H1 (cell line): ENCODE measurements at regions not wholly inside any gene's neighbourhood (a gene's known extent, or its start where the extent isn't known, plus 50 kb on each side); places are given as distances from the start of the nearest gene placed in this dataset.

Source experiments
- CTCF ChIA-PET: fragments of 300-600 bp; sonication (Branson Sonifier 250); formaldehyde crosslinking; loops from one replicate; lab custom pipeline; 2021; ENCODE audit not compliant: partially characterized antibody; lab: Charles Lee
- POLR2A ChIA-PET: fragments of 300-600 bp; sonication (Branson Sonifier 250); formaldehyde crosslinking; loops from one replicate; lab custom pipeline; 2021; ENCODE audit warnings: inconsistent platforms; ENCODE audit not compliant: partially characterized antibody; lab: Charles Lee
- DNase-seq, 2 experiments: peaks; one replicate each; pipeline versions ENCODE4 v3.0.0 to v3.0.0-alpha.2; 2010 to 2022; ENCODE audit warnings: low spot score in 2 of 2, low read depth in 1 of 2, mixed read lengths in 1 of 2
- FAIRE-seq: peaks from 2 replicates; lab custom pipeline; 2011; peaks lifted over from hg19 to GRCh38; lab: Jason Lieb, UNC
- H2AFZ ChIP-seq: 2 replicates; pipeline ENCODE4 v1.8.1; 2012; ENCODE audit warnings: low read length, inconsistent platforms
- H2AK5ac ChIP-seq: 2 replicates; pipeline ENCODE4 v1.6.1; 2013; ENCODE audit warnings: low read depth, low read length
- H2BK120ac ChIP-seq: replicated peaks from 2 replicates; pipeline ENCODE3; 2013; ENCODE audit warnings: low read depth, low read length, inconsistent platforms
- H2BK12ac ChIP-seq: 2 replicates; pipeline ENCODE4 v1.6.1; 2013; ENCODE audit warnings: low read depth, low read length
- H2BK15ac ChIP-seq: 2 replicates; pipeline ENCODE4 v1.6.1; 2013; ENCODE audit warnings: low read length
- H2BK20ac ChIP-seq: 2 replicates; pipeline ENCODE4 v1.6.1; 2013; ENCODE audit warnings: low read length
- H2BK5ac ChIP-seq: 2 replicates; pipeline ENCODE4 v1.6.1; 2013; ENCODE audit warnings: low read depth, low read length
- H3K14ac ChIP-seq: 2 replicates; pipeline ENCODE4 v1.6.1; 2013; ENCODE audit warnings: inconsistent platforms; ENCODE audit not compliant: insufficient read length
- H3K18ac ChIP-seq: 2 replicates; pipeline ENCODE4 v1.6.1; 2013; ENCODE audit warnings: low read length; ENCODE audit errors: extremely low read depth
- H3K23ac ChIP-seq: 2 replicates; pipeline ENCODE4 v1.6.1; 2013; ENCODE audit warnings: inconsistent platforms; ENCODE audit not compliant: insufficient read length
- H3K23me2 ChIP-seq: 2 replicates; pipeline ENCODE4 v1.6.1; 2013; ENCODE audit warnings: low read depth, low read length
- H3K27ac ChIP-seq: 2 replicates; pipeline ENCODE4 v1.6.1; 2011; ENCODE audit warnings: low read depth, low read length, inconsistent platforms
- H3K27me3 ChIP-seq, 4 experiments: replicated peaks in 1 of 4; 1 replicate in 1 of 4; 2 replicates in 3 of 4; pipeline versions ENCODE4 v1.6.1 to v1.8.1; 2011 to 2013; ENCODE audit warnings: low read length in 3 of 4, mild to moderate bottlenecking in 3 of 4, inconsistent platforms in 2 of 4, mixed read lengths in 2 of 4, moderate library complexity in 1 of 4; ENCODE audit not compliant: control insufficient read depth in 3 of 4, insufficient read depth in 3 of 4; ENCODE audit errors: extremely low read depth in 1 of 4
- H3K36me3 ChIP-seq, 4 experiments: 2 replicates each; pipeline versions ENCODE4 v1.6.1 to v1.8.1; 2011 to 2013; ENCODE audit warnings: mild to moderate bottlenecking in 4 of 4, low read length in 3 of 4, moderate library complexity in 2 of 4, control low read depth in 1 of 4, inconsistent platforms in 1 of 4; ENCODE audit not compliant: insufficient read depth in 4 of 4, control insufficient read depth in 2 of 4
- H3K4ac ChIP-seq: replicated peaks from 2 replicates; pipeline ENCODE3; 2013; ENCODE audit warnings: low read length, low read depth, mixed read lengths, inconsistent platforms; ENCODE audit not compliant: insufficient read length
- H3K4me1 ChIP-seq, 4 experiments: replicated peaks in 1 of 4; 1 replicate in 1 of 4; 2 replicates in 3 of 4; pipeline versions ENCODE4 v1.6.1 to v1.8.1; 2011 to 2013; ENCODE audit warnings: low read length in 3 of 4, inconsistent platforms in 2 of 4, mixed read lengths in 1 of 4; ENCODE audit not compliant: insufficient read depth in 4 of 4, control insufficient read depth in 3 of 4
- H3K4me2 ChIP-seq, 2 experiments: 2 replicates each; pipeline versions ENCODE4 v1.6.1 to v1.8.1; 2011 to 2013; ENCODE audit warnings: low read depth in 2 of 2, low read length in 2 of 2, control low read depth in 1 of 2, inconsistent platforms in 1 of 2, mild to moderate bottlenecking in 1 of 2; ENCODE audit not compliant: insufficient read depth in 1 of 2
- H3K4me3 ChIP-seq, 4 experiments: fragments of 200-600, 300-600 bp in 1 of 4; sonication (generic), shearing (Covaris generic), sonication (Bioruptor Twin) in 1 of 4; 2 replicates each; pipeline versions ENCODE4 v1.5.1 to v1.8.1; 2011 to 2016; ENCODE audit warnings: low read length in 4 of 4, low read depth in 3 of 4, control low read depth in 2 of 4, inconsistent platforms in 2 of 4, mild to moderate bottlenecking in 2 of 4, mixed read lengths in 1 of 4, moderate library complexity in 1 of 4; ENCODE audit not compliant: insufficient read depth in 2 of 4; ENCODE audit errors: extremely low read depth in 1 of 4
- H3K56ac ChIP-seq: replicated peaks from 2 replicates; pipeline ENCODE3; 2013; ENCODE audit warnings: low read depth, mild to moderate bottlenecking, mixed read lengths, low read length, inconsistent platforms; ENCODE audit not compliant: insufficient read length
- H3K79me1 ChIP-seq: 2 replicates; pipeline ENCODE4 v1.6.1; 2013; ENCODE audit warnings: low read depth, low read length, control low read depth
- H3K79me2 ChIP-seq, 2 experiments: 2 replicates each; pipeline versions ENCODE4 v1.6.1 to v1.8.1; 2012 to 2013; ENCODE audit warnings: low read length in 2 of 2, mild to moderate bottlenecking in 2 of 2, inconsistent platforms in 1 of 2; ENCODE audit not compliant: insufficient read depth in 2 of 2, control insufficient read depth in 1 of 2
- H3K9ac ChIP-seq, 4 experiments: replicated peaks in 1 of 4; 1 replicate in 1 of 4; 2 replicates in 3 of 4; pipeline versions ENCODE4 v1.6.1 to v1.8.1; 2011 to 2013; ENCODE audit warnings: low read depth in 3 of 4, low read length in 3 of 4, control low read depth in 2 of 4, mild to moderate bottlenecking in 2 of 4, moderate library complexity in 2 of 4, inconsistent platforms in 1 of 4; ENCODE audit errors: extremely low read depth in 1 of 4
- H3K9me3 ChIP-seq, 2 experiments: 2 replicates each; pipeline versions ENCODE4 v1.6.1 to v1.8.1; 2012 to 2013; ENCODE audit warnings: mild to moderate bottlenecking in 2 of 2, moderate library complexity in 2 of 2, control low read depth in 1 of 2, inconsistent platforms in 1 of 2, low read depth in 1 of 2, low read length in 1 of 2, mixed read lengths in 1 of 2; ENCODE audit not compliant: insufficient read depth in 2 of 2
- H4K20me1 ChIP-seq, 2 experiments: replicated peaks in 1 of 2; 2 replicates each; pipeline versions ENCODE3 to v1.8.1; 2011 to 2013; ENCODE audit warnings: inconsistent platforms in 2 of 2, low read length in 2 of 2, mild to moderate bottlenecking in 1 of 2; ENCODE audit not compliant: insufficient read depth in 2 of 2, control insufficient read depth in 1 of 2
- H4K5ac ChIP-seq: 2 replicates; pipeline ENCODE4 v1.6.1; 2013; ENCODE audit warnings: low read length, low read depth, mixed read lengths, inconsistent platforms; ENCODE audit not compliant: insufficient read length
- H4K8ac ChIP-seq: 2 replicates; pipeline ENCODE4 v1.8.0; 2013; ENCODE audit warnings: mild to moderate bottlenecking, moderate library complexity, low read length, inconsistent platforms; ENCODE audit not compliant: insufficient read depth; ENCODE audit errors: extremely low read depth
- H4K91ac ChIP-seq: replicated peaks from 2 replicates; pipeline ENCODE3; 2013; ENCODE audit warnings: low read length, mixed read lengths, inconsistent platforms; ENCODE audit not compliant: insufficient read length
- CBX5 ChIP-seq: fragments of 300-800, 300-1000 bp; sonication (generic); IDR thresholded peaks from 2 replicates; pipeline ENCODE4 v1.7.1; 2016; ENCODE audit warnings: antibody characterized with exemption, low read length, low read depth
- EGR1 ChIP-seq: IDR thresholded peaks from 2 replicates; pipeline ENCODE4 v1.6.1; 2011; ENCODE audit warnings: low read depth, low read length, borderline replicate concordance
- EZH2 ChIP-seq: fragments of 200-600 bp; sonication (generic); IDR thresholded peaks from 2 replicates; pipeline ENCODE4 v1.7.1; 2012; ENCODE audit warnings: low read depth, mild to moderate bottlenecking, moderate library complexity, low read length, inconsistent platforms; ENCODE audit not compliant: severe bottlenecking
- GTF2F1 ChIP-seq: IDR thresholded peaks from 2 replicates; pipeline ENCODE4 v1.6.1; 2012; ENCODE audit warnings: low read depth, low read length, improper control_type of control experiment, borderline replicate concordance
- HDAC2 ChIP-seq, 2 experiments: fragments of 300-600 bp in 1 of 2; sonication (generic) in 1 of 2; IDR thresholded peaks; 2 replicates each; pipeline ENCODE4 v1.6.1; 2011 to 2012; ENCODE audit warnings: low read depth in 2 of 2, low read length in 2 of 2, mild to moderate bottlenecking in 2 of 2, moderate library complexity in 2 of 2, borderline replicate concordance in 1 of 2, inconsistent platforms in 1 of 2
- POU5F1 ChIP-seq: IDR thresholded peaks from 2 replicates; pipeline ENCODE4 v1.6.1; 2011; ENCODE audit warnings: low read depth, mild to moderate bottlenecking, low read length, moderate library complexity
- RBBP5 ChIP-seq: IDR thresholded peaks from 2 replicates; pipeline ENCODE4 v1.7.1; 2012; ENCODE audit warnings: low read depth, mild to moderate bottlenecking, inconsistent platforms, low read length, moderate library complexity, borderline replicate concordance
- SAP30 ChIP-seq: fragments of 300-600 bp; sonication (generic); IDR thresholded peaks from 2 replicates; pipeline ENCODE4 v1.7.1; 2012; ENCODE audit warnings: low read length, moderate library complexity, mild to moderate bottlenecking, inconsistent platforms; ENCODE audit not compliant: insufficient read depth, insufficient replicate concordance
- SIN3A ChIP-seq, 2 experiments: IDR thresholded peaks in 1 of 2; conservative IDR thresholded peaks in 1 of 2; 2 replicates each; pipeline ENCODE4 v1.6.1; 2011 to 2012; ENCODE audit warnings: low read length in 2 of 2, improper control_type of control experiment in 1 of 2, low read depth in 1 of 2, mild to moderate bottlenecking in 1 of 2
- SIX5 ChIP-seq: IDR thresholded peaks from 2 replicates; pipeline ENCODE4 v1.6.1; 2011; ENCODE audit warnings: mild to moderate bottlenecking, low read depth, low read length
- SP2 ChIP-seq: IDR thresholded peaks from 2 replicates; pipeline ENCODE4 v1.6.1; 2012; ENCODE audit warnings: mild to moderate bottlenecking, low read length, inconsistent platforms
- WGBS, 2 experiments: shearing (Covaris generic) in 1 of 2; methylation state at CpG; one replicate each; pipeline versions ENCODE4 v1.1.6 to v1.1.7; 2013 to 2015; ENCODE audit warnings: low lambda C conversion rate in 2 of 2, mixed read lengths in 2 of 2, inconsistent platforms in 1 of 2, low coverage in 1 of 2, missing lambda C conversion rate in 1 of 2; ENCODE audit not compliant: insufficient replicate concordance in 2 of 2, insufficient coverage in 1 of 2, insufficient read length in 1 of 2; ENCODE audit errors: extremely low coverage in 1 of 2, missing lambda C conversion rate in 1 of 2; 5-methylcytosine and 5-hydroxymethylcytosine counted together

DNA sequence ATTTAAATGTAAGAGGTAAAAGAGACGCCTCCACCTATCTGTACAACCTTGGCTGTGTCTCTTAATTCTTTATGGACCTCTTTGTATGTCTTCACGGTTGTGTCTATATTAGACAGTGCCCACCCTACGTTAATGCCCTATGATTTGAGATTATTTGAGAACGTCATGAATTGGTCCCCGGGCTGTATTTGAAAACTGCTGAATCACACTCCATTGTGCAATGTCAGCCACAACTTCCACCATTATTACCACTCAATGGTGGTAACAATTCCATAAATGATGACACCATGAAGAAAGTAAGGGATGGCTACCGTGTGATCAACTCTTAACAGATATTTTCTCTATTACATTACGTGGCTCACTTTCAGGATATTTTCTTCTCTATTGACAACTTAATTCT lies 182.4 kb upstream of the RBFOX1 start:
- H3K4ac ChIP-seq = no peak overlapping the region
- peaks cover 8 to 10% of the 10 kb centered on the region in 2 experiments; a peak in 3 of 4 replicates for H3K9me3 ChIP-seq
- no peaks in the 10 kb centered on the region for H3K79me2 ChIP-seq
- H4K20me1 ChIP-seq = no peaks in the 10 kb centered on the region
- no peak overlapping the region for H3K23ac ChIP-seq
- H3K18ac ChIP-seq = no peak overlapping the region
- no peak overlapping the region for H2BK5ac ChIP-seq
- no peaks in the 10 kb centered on the region for H3K36me3 ChIP-seq
- no peak overlapping the region for H4K5ac ChIP-seq
- no peak overlapping the region for H2BK12ac ChIP-seq
- no peak overlapping the region for H2BK15ac ChIP-seq
- H2AFZ ChIP-seq = no peak overlapping the region
- no peaks in the 10 kb centered on the region for H3K27me3 ChIP-seq
- TF ChIP-seq EGR1 = no peak
- TF ChIP-seq EZH2 = no peak
- TF ChIP-seq SIX5 = no peak
- no peak for TF ChIP-seq SAP30
- no peak for TF ChIP-seq POU5F1
- TF ChIP-seq HDAC2 (IDR thresholded peaks at IDR 0.05; ENCODE audit: borderline replicate concordance in 1 of 2, low read depth in 2 of 2, low read length in 2 of 2) = no peak
- TF ChIP-seq SP2 = no peak
- TF ChIP-seq GTF2F1 = no peak
- TF ChIP-seq SIN3A (conservative IDR thresholded peaks at IDR 0.05 in 1 of 2, IDR thresholded peaks at IDR 0.05 in 1 of 2; ENCODE audit: low read depth in 1 of 2, low read length in 2 of 2) = no peak
- no peak for TF ChIP-seq RBBP5
- no peak for TF ChIP-seq CBX5
- no peak overlapping the region for H3K4me3 ChIP-seq
- H3K23me2 ChIP-seq = no peaks in the 10 kb centered on the region
- no peak overlapping the region for H3K56ac ChIP-seq
- no peak overlapping the region for H2AK5ac ChIP-seq
- H2BK20ac ChIP-seq = no peak overlapping the region
- WGBS, 2 experiments = 83% methylated on average over 7 of the region's 7 CpGs; no CpG with 5 or more reads in 1 of the 2 experiments
- H2BK120ac ChIP-seq = no peak overlapping the region
- POLR2A ChIA-PET = no interaction called here
- CTCF ChIA-PET = no interaction called here
- H3K4me2 ChIP-seq = no peak overlapping the region
- no peak overlapping the region for H3K14ac ChIP-seq
- no peak overlapping the region for H4K8ac ChIP-seq
- no peak overlapping the region for H4K91ac ChIP-seq
- no peaks in the 10 kb centered on the region for H3K79me1 ChIP-seq
- H3K9ac ChIP-seq = no peak overlapping the region
- no peak for FAIRE-seq
- DNase-seq = no peak
- no peak overlapping the region for H3K27ac ChIP-seq
- no peaks in the 10 kb centered on the region for H3K4me1 ChIP-seq
